H1 (cell line): ENCODE measurements at regions not wholly inside any gene's neighbourhood (a gene's known extent, or its start where the extent isn't known, plus 50 kb on each side); places are given as distances from the start of the nearest gene placed in this dataset.

Experiments used
- CTCF ChIA-PET: fragments of 300-600 bp; sonication (Branson Sonifier 250); formaldehyde crosslinking; loops from one replicate; lab custom pipeline; 2021; ENCODE audit not compliant: partially characterized antibody; lab: Charles Lee
- POLR2A ChIA-PET: fragments of 300-600 bp; sonication (Branson Sonifier 250); formaldehyde crosslinking; loops from one replicate; lab custom pipeline; 2021; ENCODE audit warnings: inconsistent platforms; ENCODE audit not compliant: partially characterized antibody; lab: Charles Lee
- DNase-seq, 2 experiments: peaks; one replicate each; pipeline versions ENCODE4 v3.0.0 to v3.0.0-alpha.2; 2010 to 2022; ENCODE audit warnings: low spot score in 2 of 2, low read depth in 1 of 2, mixed read lengths in 1 of 2
- FAIRE-seq: peaks from 2 replicates; lab custom pipeline; 2011; peaks lifted over from hg19 to GRCh38; lab: Jason Lieb, UNC
- H2AFZ ChIP-seq: 2 replicates; pipeline ENCODE4 v1.8.1; 2012; ENCODE audit warnings: low read length, inconsistent platforms
- H2AK5ac ChIP-seq: 2 replicates; pipeline ENCODE4 v1.6.1; 2013; ENCODE audit warnings: low read depth, low read length
- H2BK120ac ChIP-seq: replicated peaks from 2 replicates; pipeline ENCODE3; 2013; ENCODE audit warnings: low read depth, low read length, inconsistent platforms
- H2BK12ac ChIP-seq: 2 replicates; pipeline ENCODE4 v1.6.1; 2013; ENCODE audit warnings: low read depth, low read length
- H2BK15ac ChIP-seq: 2 replicates; pipeline ENCODE4 v1.6.1; 2013; ENCODE audit warnings: low read length
- H2BK20ac ChIP-seq: 2 replicates; pipeline ENCODE4 v1.6.1; 2013; ENCODE audit warnings: low read length
- H2BK5ac ChIP-seq: 2 replicates; pipeline ENCODE4 v1.6.1; 2013; ENCODE audit warnings: low read depth, low read length
- H3K14ac ChIP-seq: 2 replicates; pipeline ENCODE4 v1.6.1; 2013; ENCODE audit warnings: inconsistent platforms; ENCODE audit not compliant: insufficient read length
- H3K18ac ChIP-seq: 2 replicates; pipeline ENCODE4 v1.6.1; 2013; ENCODE audit warnings: low read length; ENCODE audit errors: extremely low read depth
- H3K23ac ChIP-seq: 2 replicates; pipeline ENCODE4 v1.6.1; 2013; ENCODE audit warnings: inconsistent platforms; ENCODE audit not compliant: insufficient read length
- H3K23me2 ChIP-seq: 2 replicates; pipeline ENCODE4 v1.6.1; 2013; ENCODE audit warnings: low read depth, low read length
- H3K27ac ChIP-seq: 2 replicates; pipeline ENCODE4 v1.6.1; 2011; ENCODE audit warnings: low read depth, low read length, inconsistent platforms
- H3K27me3 ChIP-seq, 4 experiments: replicated peaks in 1 of 4; 1 replicate in 1 of 4; 2 replicates in 3 of 4; pipeline versions ENCODE4 v1.6.1 to v1.8.1; 2011 to 2013; ENCODE audit warnings: low read length in 3 of 4, mild to moderate bottlenecking in 3 of 4, inconsistent platforms in 2 of 4, mixed read lengths in 2 of 4, moderate library complexity in 1 of 4; ENCODE audit not compliant: control insufficient read depth in 3 of 4, insufficient read depth in 3 of 4; ENCODE audit errors: extremely low read depth in 1 of 4
- H3K36me3 ChIP-seq, 4 experiments: 2 replicates each; pipeline versions ENCODE4 v1.6.1 to v1.8.1; 2011 to 2013; ENCODE audit warnings: mild to moderate bottlenecking in 4 of 4, low read length in 3 of 4, moderate library complexity in 2 of 4, control low read depth in 1 of 4, inconsistent platforms in 1 of 4; ENCODE audit not compliant: insufficient read depth in 4 of 4, control insufficient read depth in 2 of 4
- H3K4ac ChIP-seq: replicated peaks from 2 replicates; pipeline ENCODE3; 2013; ENCODE audit warnings: low read length, low read depth, mixed read lengths, inconsistent platforms; ENCODE audit not compliant: insufficient read length
- H3K4me1 ChIP-seq, 4 experiments: replicated peaks in 1 of 4; 1 replicate in 1 of 4; 2 replicates in 3 of 4; pipeline versions ENCODE4 v1.6.1 to v1.8.1; 2011 to 2013; ENCODE audit warnings: low read length in 3 of 4, inconsistent platforms in 2 of 4, mixed read lengths in 1 of 4; ENCODE audit not compliant: insufficient read depth in 4 of 4, control insufficient read depth in 3 of 4
- H3K4me2 ChIP-seq, 2 experiments: 2 replicates each; pipeline versions ENCODE4 v1.6.1 to v1.8.1; 2011 to 2013; ENCODE audit warnings: low read depth in 2 of 2, low read length in 2 of 2, control low read depth in 1 of 2, inconsistent platforms in 1 of 2, mild to moderate bottlenecking in 1 of 2; ENCODE audit not compliant: insufficient read depth in 1 of 2
- H3K4me3 ChIP-seq, 4 experiments: fragments of 200-600, 300-600 bp in 1 of 4; sonication (generic), shearing (Covaris generic), sonication (Bioruptor Twin) in 1 of 4; 2 replicates each; pipeline versions ENCODE4 v1.5.1 to v1.8.1; 2011 to 2016; ENCODE audit warnings: low read length in 4 of 4, low read depth in 3 of 4, control low read depth in 2 of 4, inconsistent platforms in 2 of 4, mild to moderate bottlenecking in 2 of 4, mixed read lengths in 1 of 4, moderate library complexity in 1 of 4; ENCODE audit not compliant: insufficient read depth in 2 of 4; ENCODE audit errors: extremely low read depth in 1 of 4
- H3K56ac ChIP-seq: replicated peaks from 2 replicates; pipeline ENCODE3; 2013; ENCODE audit warnings: low read depth, mild to moderate bottlenecking, mixed read lengths, low read length, inconsistent platforms; ENCODE audit not compliant: insufficient read length
- H3K79me1 ChIP-seq: 2 replicates; pipeline ENCODE4 v1.6.1; 2013; ENCODE audit warnings: low read depth, low read length, control low read depth
- H3K79me2 ChIP-seq, 2 experiments: 2 replicates each; pipeline versions ENCODE4 v1.6.1 to v1.8.1; 2012 to 2013; ENCODE audit warnings: low read length in 2 of 2, mild to moderate bottlenecking in 2 of 2, inconsistent platforms in 1 of 2; ENCODE audit not compliant: insufficient read depth in 2 of 2, control insufficient read depth in 1 of 2
- H3K9ac ChIP-seq, 4 experiments: replicated peaks in 1 of 4; 1 replicate in 1 of 4; 2 replicates in 3 of 4; pipeline versions ENCODE4 v1.6.1 to v1.8.1; 2011 to 2013; ENCODE audit warnings: low read depth in 3 of 4, low read length in 3 of 4, control low read depth in 2 of 4, mild to moderate bottlenecking in 2 of 4, moderate library complexity in 2 of 4, inconsistent platforms in 1 of 4; ENCODE audit errors: extremely low read depth in 1 of 4
- H3K9me3 ChIP-seq, 2 experiments: 2 replicates each; pipeline versions ENCODE4 v1.6.1 to v1.8.1; 2012 to 2013; ENCODE audit warnings: mild to moderate bottlenecking in 2 of 2, moderate library complexity in 2 of 2, control low read depth in 1 of 2, inconsistent platforms in 1 of 2, low read depth in 1 of 2, low read length in 1 of 2, mixed read lengths in 1 of 2; ENCODE audit not compliant: insufficient read depth in 2 of 2
- H4K20me1 ChIP-seq, 2 experiments: replicated peaks in 1 of 2; 2 replicates each; pipeline versions ENCODE3 to v1.8.1; 2011 to 2013; ENCODE audit warnings: inconsistent platforms in 2 of 2, low read length in 2 of 2, mild to moderate bottlenecking in 1 of 2; ENCODE audit not compliant: insufficient read depth in 2 of 2, control insufficient read depth in 1 of 2
- H4K5ac ChIP-seq: 2 replicates; pipeline ENCODE4 v1.6.1; 2013; ENCODE audit warnings: low read length, low read depth, mixed read lengths, inconsistent platforms; ENCODE audit not compliant: insufficient read length
- H4K8ac ChIP-seq: 2 replicates; pipeline ENCODE4 v1.8.0; 2013; ENCODE audit warnings: mild to moderate bottlenecking, moderate library complexity, low read length, inconsistent platforms; ENCODE audit not compliant: insufficient read depth; ENCODE audit errors: extremely low read depth
- H4K91ac ChIP-seq: replicated peaks from 2 replicates; pipeline ENCODE3; 2013; ENCODE audit warnings: low read length, mixed read lengths, inconsistent platforms; ENCODE audit not compliant: insufficient read length
- ATF2 ChIP-seq: IDR thresholded peaks from 2 replicates; pipeline ENCODE4 v1.6.1; 2012; ENCODE audit warnings: low read length, inconsistent platforms
- CTBP2 ChIP-seq: IDR thresholded peaks from 2 replicates; pipeline ENCODE4 v1.7.0; 2011; ENCODE audit warnings: borderline replicate concordance, mild to moderate bottlenecking, moderate library complexity, mixed read lengths, low read length; ENCODE audit not compliant: insufficient read depth, insufficient read length
- EZH2 ChIP-seq: fragments of 200-600 bp; sonication (generic); IDR thresholded peaks from 2 replicates; pipeline ENCODE4 v1.7.1; 2012; ENCODE audit warnings: low read depth, mild to moderate bottlenecking, moderate library complexity, low read length, inconsistent platforms; ENCODE audit not compliant: severe bottlenecking
- MAFK ChIP-seq: IDR thresholded peaks from 2 replicates; pipeline ENCODE4 v1.6.1; 2012; ENCODE audit warnings: low read depth, mild to moderate bottlenecking, improper control_type of control experiment, low read length
- RNF2 ChIP-seq: fragments of 200-900, 300-1000 bp; sonication (generic); IDR thresholded peaks from 2 replicates; pipeline ENCODE4 v1.7.1; 2016; ENCODE audit warnings: borderline replicate concordance, low read depth, mild to moderate bottlenecking, antibody characterized with exemption, low read length; ENCODE audit not compliant: poor library complexity, severe bottlenecking; ENCODE audit errors: missing control alignments
- WGBS, 2 experiments: shearing (Covaris generic) in 1 of 2; methylation state at CpG; one replicate each; pipeline versions ENCODE4 v1.1.6 to v1.1.7; 2013 to 2015; ENCODE audit warnings: low lambda C conversion rate in 2 of 2, mixed read lengths in 2 of 2, inconsistent platforms in 1 of 2, low coverage in 1 of 2, missing lambda C conversion rate in 1 of 2; ENCODE audit not compliant: insufficient replicate concordance in 2 of 2, insufficient coverage in 1 of 2, insufficient read length in 1 of 2; ENCODE audit errors: extremely low coverage in 1 of 2, missing lambda C conversion rate in 1 of 2; 5-methylcytosine and 5-hydroxymethylcytosine counted together

GRCh38 chr11:15810082-15810481 lies 546.3 kb downstream of the SOX6 start:
- Histone ChIP-seq H4K5ac (no peak overlapping the region), H3K27ac (no peak overlapping the region), H3K23me2 (no peaks in the 10 kb centered on the region), H2AK5ac (no peak overlapping the region), H3K36me3 (no peaks in the 10 kb centered on the region), H3K79me2 (no peaks in the 10 kb centered on the region), H4K91ac (no peak overlapping the region), H3K79me1 (no peaks in the 10 kb centered on the region), H3K18ac (no peak overlapping the region), H3K9me3 (no peaks in the 10 kb centered on the region), H2BK120ac (no peak overlapping the region), H3K4me3 (no peak overlapping the region), H2BK20ac (no peak overlapping the region), H4K20me1 (no peaks in the 10 kb centered on the region), H3K14ac (no peak overlapping the region), H3K23ac (no peak overlapping the region), H3K4me1 (no peaks in the 10 kb centered on the region), H2BK12ac (no peak overlapping the region), H3K4ac (no peak overlapping the region), H3K4me2 (no peak overlapping the region), H3K56ac (no peak overlapping the region), H2AFZ (no peak overlapping the region), H3K27me3 (no peaks in the 10 kb centered on the region), H3K9ac (no peak overlapping the region), H4K8ac (no peak overlapping the region), H2BK5ac (no peak overlapping the region), H2BK15ac (no peak overlapping the region)
- no peak for TF ChIP-seq EZH2
- no peak for TF ChIP-seq MAFK
- no peak for TF ChIP-seq ATF2
- no peak for TF ChIP-seq RNF2
- no peak for TF ChIP-seq CTBP2
- 91% methylated on average over 3 of the region's 3 CpGs; no CpG with 5 or more reads in 1 of the 2 experiments for WGBS, 2 experiments
- POLR2A ChIA-PET: no interaction called here
- FAIRE-seq: no peak
- CTCF ChIA-PET: interaction anchor here (0.8 to 1.5 kb wide), 2 partner anchors 10 to 37 kb away, joined by 3 to 4 read pairs; no protein-coding TSS in a partner anchor
- DNase-seq: no peak
